Glomerular visceral epithelial cell (primary cell): ENCODE measurements at regions not wholly inside any gene's neighbourhood (a gene's known extent, or its start where the extent isn't known, plus 50 kb on each side); places are given as distances from the start of the nearest gene placed in this dataset.

Experiments
- DNase-seq: peaks from one replicate; pipeline ENCODE4 v3.0.0-alpha.2; 2016; ENCODE audit errors: extremely low spot score

DNA sequence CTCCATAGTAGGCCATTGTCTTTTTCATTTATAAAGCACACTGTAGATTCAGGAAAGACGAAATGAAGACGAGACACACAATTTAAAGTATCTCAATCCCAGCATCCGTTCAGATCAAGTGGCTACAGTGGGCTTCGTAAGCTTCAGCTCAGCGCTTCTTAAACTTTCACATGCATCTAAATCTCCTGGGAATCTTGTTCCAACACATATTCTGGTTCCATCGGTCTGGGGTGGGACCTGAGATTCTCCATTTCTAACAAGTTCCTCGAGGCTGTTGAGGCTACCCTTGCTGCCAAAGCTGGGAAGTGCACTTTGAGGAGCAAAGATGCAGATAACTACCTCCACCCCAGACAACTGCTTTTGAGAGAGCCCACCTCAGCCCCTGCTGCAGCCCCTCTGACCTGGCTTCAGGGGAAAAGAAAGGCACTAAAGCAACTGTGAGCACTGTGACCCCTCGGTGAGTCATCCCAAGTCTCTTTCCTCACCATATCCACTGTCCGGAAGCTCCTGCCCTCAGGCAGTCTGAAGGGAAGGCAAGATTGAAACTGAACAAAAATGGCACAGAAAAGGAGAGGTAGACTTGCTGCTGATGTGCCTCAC lies 201.1 kb upstream of the FBXO11 start:
- DNase-seq: peak; percentile 15

DNA sequence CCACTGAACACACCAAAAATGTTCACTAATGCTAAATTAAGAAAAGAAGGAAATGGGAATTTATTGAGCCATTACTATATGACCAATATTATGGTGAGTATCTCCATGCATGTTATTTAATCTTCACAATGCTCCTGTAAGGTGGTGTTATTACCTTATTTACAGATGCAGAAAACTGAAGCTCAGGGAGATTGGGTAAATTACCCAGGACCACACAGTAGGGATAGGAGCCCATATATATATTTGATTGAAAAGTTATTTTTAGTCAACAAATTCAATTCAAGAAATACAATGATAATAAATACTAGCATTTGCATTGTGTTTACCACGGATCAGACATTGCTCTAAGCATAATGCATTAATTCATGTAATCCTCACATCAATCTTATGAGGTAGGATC lies 202.2 kb upstream of the FBXO11 start:
- DNase-seq: no peak

DNA sequence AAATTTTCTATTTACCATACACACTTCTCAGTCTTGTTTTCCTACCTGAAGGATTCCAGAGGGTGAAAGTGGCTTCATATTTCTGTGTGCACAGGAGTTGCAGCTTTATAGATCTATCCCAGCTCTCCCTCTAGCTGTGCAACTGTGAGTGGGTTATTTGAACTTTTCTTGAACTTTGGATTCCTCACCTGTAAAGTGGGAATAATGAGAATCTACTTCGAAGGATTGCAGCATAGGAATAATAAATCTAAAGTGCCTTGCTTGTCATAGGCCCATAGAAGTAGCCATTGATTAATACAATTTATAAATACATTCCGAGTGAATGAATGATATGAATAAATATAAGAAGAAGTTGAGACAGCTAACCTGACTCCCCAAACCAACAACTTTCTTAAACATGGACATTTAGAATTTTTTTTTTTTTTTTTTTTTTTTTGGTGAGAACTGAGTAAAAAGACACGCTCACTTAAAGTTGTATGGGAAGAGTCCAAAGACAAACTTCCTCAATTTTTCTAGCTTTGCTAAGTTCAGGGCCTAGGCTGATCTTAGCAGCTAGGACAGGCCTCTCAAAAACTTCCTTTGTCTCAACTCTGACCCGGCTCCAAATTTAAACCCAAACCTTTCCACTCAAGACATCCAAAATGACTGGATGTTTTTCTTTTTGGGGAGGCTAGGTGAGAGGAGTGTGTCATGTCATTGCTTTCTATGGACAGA lies 203.3 kb upstream of the FBXO11 start:
- no peak for DNase-seq

DNA sequence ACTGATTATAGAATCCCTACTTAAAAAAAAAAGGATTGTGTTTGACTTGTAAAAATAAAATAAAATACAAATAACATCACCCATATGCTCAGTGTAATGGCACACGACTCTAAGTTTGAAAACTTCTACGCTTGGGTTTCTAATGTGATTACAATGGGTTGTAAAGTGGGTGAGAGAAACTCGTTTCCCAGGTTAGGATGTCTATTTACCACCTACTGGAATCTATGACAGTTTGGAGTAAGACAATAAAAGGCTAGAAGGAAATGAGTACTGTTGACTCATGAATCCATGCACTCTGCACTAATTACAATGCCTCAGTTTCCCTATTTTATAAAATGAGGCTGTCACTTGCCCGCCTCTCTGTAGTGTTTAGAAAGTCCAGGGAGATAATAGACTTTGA lies 204.0 kb upstream of the FOXN2 start:
- no peak for DNase-seq

DNA sequence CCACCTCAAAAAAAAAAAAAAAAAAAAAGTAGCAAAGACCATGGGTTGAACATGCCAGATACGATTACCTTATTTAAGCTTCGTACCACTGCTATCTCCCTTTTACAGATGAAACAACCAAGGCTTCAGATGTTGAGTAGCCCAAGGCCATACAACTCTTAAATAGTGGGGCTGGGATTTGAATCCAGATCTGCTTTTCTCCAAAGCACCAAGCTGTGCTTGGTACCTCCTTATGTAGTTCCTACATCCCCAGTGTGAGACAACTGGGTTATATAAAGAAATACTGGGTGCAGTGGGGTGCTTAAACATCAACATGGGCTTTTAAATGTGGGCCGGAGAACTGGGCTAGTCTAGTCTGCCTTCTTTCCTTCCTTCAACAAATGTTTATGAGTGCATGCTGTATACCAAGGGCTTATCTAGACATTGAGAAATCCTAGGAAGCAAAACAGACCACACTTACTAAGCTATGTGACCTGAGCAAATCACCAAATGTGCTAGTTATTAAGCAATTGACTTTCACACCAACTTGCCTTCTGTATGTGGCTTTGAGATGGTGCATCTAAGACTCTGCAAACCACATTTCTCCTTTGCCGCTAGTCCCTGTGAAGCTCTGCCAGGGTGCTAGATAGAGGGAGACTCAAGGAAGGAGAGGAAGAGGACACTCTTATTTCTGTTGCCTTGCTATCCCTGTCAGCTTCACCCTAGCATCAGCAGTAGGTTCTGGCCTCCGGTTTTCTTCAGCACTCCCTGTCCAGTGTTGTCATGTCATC lies 201.4 kb upstream of the FOXN2 start:
- DNase-seq: no peak

DNA sequence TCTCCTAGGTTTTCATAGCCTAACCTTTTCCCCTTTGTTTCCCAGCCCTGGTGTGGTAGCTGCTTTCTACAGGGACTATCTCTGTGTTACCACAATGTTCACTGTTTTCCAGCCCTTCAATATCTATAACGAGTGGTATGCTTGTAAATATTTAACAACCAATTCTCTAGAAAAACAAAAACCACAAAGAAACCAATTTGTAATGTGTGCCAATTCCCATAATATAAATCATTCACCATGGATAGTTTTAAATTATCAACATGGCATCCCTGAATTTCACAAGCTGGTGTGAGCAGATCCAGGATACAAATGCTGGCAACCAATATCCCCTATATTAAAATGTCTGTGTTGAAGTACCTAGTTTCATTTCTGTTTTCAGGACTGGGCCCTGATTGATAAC lies 200.7 kb upstream of the FOXN2 start:
- no peak for DNase-seq

DNA sequence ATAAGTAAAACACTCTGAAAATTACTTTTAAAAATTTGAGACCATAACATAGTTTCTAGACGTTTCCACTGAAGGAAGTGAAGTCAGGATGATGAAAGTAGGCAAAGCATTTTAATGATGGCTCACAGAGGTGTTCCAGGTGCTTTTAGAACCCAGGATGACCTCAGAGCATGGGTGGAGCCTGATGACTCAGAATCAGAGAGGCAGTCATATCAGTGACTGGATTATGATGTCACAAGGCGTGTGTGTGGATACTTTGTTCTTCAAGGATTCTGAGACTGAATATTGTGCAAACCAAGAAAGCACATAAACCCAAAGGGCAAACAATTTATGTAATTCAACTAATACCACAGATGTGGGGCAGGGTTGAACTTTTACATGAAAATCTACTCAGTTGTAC lies 200.2 kb upstream of the FOXN2 start:
- DNase-seq: no peak

DNA sequence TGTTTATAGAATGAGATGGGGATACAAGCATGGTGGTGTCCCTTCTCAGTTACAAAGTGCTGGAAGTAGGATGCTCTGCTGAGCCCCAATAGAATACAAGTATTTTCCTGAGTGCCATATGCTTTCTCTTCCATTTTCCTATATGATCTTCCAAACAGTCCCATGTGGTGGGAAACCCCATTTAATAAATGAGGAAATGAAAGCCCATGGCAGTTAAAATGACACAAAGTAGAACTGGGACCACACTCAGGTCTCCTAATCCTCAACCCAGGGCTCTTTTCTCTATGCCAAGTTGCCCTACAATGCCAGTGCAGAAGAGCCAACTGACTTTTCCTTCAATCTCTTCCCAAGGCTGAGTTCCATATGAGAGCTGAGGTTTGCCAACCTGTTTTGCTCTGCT lies 198.0 kb upstream of the FOXN2 start:
- DNase-seq: no peak

DNA sequence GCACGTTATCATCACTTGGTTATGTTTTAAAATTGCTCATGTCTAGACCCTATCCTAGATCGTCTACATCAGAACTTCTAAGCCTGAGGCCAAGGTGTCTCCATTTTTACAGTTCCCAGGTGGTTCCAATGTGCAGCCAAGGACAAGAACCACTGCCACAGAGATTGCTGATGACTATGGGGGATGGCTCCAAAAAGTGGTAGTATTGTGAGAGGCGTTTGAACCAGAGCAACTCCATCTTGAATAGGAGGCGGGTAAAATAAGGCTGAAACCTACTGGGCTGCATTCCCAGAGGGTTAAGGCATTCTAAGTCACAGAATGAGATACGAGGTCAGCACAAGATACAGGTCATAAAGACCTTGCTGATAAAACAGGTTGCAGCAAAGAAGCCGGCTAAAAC lies 195.6 kb upstream of the FOXN2 start:
- no peak for DNase-seq

DNA sequence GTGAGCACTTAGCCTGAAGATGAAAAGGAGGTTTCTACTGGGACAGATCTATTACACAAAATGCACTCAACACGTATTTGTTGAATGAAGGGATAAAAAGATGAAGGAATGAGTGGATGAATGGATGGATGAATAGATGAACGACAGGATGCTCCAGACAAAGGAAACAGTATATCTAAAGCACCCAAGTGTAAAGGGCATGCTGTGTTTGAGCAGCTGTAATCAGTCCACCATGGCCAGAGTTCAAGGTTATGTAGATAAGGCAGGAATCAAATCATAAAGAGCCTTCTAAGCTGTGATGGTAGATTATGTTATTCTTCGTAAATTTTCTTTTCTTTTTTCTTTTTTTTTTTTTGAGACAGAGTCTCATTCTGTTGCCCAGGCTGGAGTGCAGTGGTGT lies 194.4 kb upstream of the FOXN2 start:
- DNase-seq: no peak

DNA sequence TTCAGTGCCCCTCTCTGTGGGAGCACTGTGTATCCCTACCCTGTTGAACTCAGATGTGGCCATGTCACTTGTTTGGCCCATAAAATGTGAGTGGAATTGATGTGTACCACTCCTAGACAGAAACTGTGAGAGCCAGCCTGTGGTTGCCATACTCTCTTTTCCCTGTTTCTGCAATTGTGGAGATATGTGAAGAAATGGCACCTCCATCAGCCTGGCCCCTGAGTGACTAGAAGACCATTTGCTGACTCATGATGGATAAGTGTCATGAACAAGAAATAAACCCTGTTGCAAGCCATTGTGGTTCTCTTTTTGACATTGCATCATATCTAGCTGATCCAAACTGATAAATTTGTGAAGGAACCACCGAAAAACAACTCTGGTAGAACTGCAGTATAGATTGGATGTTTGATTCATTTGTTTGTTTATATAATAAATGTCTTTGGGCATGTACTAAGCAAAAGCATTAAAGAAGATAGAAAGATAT lies 193.7 kb upstream of the FOXN2 start:
- DNase-seq: no peak

DNA sequence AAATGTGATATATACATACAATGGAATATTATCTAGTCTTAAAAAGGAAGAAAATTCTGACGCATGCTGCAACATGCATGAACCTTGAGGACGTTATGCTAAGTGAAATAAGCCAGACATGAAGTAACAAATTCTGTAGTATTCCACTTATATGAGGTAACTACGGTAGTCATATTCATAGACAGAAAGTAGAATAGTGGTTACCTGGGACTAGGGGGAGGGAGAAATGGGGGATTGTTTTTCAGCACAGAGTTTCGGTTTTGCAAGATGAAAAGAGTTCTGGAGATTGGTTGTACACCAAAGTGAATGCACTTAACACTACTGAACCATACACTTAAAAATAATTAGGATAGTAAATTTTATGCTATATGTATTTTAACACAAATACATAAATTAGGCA lies 192.3 kb upstream of the FOXN2 start:
- no peak for DNase-seq

DNA sequence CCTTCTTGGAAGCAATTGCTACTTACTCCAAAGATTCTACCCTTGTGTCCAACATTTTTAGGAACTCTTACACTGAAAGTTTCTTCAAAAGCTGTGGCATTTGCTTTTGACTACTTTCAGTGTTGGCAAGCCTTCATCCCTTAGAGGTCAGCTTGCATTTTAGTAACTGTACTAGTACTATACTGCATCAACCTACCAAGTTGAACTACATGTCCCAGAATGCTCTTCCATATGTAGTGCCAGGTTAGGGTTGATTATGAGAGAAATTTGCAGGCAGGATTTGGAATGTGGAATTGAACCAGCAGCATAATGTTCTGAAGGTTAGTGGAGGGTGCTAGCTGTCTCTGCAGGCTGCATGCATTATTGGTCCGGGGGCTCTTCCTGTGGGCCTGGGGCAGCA lies 189.9 kb upstream of the FOXN2 start:
- no peak for DNase-seq

DNA sequence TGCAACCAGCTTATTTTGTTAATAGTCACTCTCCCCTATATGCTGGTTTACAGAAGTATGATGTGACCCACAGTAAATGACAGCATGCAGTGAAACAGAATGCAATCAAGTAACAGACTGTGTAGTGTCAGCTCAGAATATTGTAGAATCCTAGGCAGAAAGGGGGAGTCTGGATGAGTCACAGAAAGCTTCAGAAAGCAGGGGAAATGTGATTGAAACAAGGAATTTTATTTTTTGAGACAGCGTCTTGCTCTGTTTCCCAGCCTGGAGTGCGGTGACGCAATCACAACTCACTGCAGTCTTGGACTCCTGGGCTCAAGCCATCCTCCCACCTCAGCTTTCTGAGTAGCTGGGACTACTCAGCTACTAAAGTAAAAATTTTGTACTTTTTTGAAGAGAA lies 188.3 kb upstream of the FOXN2 start:
- no peak for DNase-seq

DNA sequence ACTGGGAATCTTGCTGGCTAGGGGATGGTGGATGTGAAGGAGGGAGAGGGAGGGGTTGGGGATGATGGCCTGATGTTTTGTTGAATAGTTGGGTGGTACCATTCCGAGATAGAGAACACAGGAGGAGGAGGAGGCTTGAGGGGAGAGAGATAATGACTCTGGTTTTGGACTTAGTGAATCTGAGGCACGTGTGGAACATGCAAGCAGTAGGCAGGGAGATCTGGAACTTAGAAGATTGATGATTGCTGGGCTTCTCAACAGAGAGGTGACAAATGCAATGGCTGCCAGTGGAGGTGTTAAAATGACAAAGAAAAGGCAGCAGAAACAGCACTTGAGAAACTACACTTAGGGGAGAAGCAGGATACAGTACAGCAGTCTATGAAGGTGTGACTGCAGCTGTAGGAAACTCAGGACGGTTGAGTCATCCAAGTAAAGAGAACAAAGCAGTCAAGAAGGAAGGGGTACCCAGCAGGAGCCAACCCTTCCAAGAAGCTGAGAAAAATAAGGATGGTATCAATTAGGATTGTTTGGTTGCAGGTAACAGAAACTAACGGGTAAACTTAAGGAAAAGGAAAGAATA lies 186.8 kb upstream of the FOXN2 start:
- DNase-seq: no peak

DNA sequence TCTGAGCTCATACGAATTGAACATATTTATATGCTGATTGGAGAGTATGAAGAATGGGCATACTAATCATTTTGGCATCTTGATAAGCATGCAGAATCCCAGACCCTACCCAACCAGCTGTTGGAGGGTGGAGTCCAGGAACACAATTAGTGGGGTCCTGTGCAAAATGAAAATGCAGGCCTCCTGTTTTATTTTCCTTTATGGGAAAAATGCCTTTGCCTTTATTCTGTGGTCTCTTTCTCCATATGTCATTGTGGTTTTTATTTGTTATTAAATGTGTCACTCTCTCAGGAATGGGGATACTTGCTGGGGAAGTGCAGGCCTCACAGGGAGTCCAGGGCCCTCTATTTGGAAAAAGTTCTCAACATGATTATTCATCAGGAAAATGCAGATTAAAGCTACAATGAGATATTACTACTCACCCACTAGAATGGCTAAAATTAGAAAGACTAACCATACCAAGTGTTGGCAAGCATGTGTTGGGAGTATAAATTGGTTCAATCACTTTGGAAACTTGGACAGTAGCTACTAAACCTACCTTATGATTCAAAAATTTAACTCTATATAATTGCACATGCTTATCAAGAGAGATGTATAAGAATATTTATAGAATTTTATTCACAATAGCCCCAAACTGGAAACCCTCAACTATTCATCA lies 185.1 kb upstream of the FOXN2 start:
- DNase-seq: no peak

DNA sequence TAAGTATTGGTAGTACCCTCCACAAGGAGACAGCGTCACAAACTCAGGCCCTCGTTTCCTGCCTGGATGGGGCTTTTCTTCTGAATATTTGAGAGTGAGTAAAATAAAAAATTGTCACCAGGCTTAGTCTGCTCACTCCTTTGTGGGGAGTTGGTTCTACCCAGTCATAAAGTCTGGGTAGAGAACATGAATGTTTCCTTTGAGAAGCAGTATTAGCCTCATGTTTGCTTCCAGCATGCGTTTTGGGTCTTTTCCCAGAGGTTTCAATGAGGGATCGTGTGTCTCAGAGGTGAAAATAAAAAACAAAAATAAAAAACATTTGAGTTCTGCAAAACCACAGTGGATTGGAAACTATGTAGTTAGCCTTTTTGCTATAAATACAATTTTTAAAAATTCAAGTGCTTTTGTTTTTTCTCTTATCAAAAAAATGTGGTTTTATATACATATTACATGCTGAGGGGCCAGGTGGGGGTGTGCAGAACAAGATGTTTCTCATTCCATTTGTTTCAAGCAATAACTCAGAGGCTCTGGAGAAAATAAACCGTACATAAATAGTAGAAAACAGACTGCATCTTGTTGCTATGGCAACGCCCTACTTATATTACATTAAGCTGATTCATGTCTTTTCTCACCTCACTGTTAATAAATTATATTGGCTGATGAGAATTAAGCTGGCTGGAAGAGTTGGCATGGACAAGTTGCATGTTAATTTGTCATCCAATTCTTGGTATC lies 182.8 kb upstream of the FOXN2 start:
- no peak for DNase-seq

DNA sequence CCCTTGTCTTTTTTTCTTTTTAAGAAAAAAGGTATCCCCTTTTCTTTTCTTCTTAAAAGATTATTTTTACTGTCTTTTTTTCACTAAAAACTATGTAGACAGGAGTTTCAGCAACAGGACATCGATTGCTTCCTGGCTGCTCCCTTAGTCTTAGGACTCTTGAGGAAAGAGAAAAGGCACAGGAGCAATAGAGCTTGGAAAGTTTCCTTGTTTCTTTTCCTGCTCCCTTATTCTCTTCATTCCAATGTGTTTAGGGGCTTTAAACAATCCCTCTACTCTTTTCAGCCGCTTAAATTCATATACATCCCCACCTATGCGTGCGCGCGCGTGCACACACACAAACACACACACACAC lies 182.2 kb upstream of the FOXN2 start:
- DNase-seq: no peak

DNA sequence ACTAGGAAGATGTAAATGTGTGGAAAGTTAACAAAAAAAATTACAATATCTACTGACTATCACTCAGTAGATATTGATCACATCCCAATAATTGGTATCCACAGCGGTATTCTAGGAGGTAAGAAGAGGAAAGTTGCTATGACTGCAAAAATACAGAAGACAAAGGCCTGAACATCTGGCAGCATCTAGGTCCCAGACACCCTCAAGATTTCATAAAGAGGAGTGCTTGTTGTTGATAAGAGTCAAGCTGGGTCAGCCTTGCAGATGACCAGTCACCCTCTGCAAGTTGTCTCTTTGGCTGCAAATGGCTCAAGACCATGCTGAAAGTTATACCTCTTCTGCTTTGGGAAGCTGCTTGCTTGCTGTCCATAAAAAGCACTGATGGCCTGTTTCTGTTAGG lies 179.8 kb upstream of the FOXN2 start:
- DNase-seq: no peak

DNA sequence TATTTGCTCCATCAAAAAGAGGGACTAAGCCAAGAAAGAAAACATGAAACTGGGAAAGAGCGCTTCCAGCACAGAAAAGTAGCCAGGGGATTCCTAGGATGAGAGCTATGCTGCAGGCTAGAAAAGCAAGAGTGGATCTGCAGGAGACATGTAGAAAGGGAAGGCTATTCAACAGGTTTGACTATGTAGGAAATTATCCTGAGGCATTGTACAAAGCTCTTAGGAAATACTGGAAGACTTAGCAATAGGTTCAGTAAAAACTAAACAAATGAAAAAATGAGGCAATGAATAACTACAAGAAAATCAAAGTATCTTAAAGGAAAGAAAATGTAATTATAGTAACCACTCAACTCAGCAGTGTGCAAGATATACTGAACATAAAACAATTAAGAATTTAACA lies 178.7 kb upstream of the FOXN2 start:
- DNase-seq: no peak

DNA sequence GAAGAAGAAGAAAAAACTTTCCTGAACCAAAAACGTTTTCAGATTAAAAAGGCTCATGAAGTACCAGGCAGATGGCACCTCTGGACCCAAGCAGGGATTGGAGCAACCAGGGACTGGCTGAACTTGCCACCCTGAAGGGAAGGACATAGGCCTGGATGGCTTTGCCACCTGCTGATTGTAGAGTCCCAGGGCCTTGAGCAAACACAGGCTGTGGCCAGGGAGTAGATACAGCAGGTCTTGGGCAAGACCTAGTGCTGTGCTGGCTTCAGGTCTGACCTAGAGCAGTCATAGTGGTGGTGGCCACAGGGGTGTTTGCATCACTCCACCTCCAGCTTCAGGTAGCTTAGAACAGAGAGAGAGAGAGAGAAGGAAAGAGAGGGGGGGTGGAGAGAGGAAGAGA lies 176.7 kb upstream of the FOXN2 start:
- no peak for DNase-seq

DNA sequence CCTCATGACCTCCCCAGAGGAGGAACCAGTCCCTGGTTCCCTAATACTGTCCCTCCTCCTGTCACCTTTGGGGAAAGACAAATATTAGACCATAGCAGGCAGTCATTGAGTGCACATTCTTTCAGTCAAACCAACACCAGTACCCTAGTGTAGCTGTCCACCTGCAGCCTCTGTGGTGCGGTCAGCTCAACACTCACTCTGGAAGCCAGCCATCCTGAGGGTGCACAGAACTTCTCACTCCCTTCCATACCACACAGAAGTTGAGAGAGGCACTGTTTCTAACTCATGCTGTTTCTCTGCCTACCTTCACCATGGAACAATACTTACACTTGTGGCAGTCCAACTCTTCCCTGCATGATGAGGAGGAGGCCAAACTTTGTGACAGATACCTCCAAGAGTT lies 175.6 kb upstream of the FOXN2 start:
- no peak for DNase-seq
